ENCODE measurements at regions not wholly inside any gene's neighbourhood (a gene's known extent, or its start where the extent isn't known, plus 50 kb on each side); places are given as distances from the start of the nearest gene placed in this dataset.

DNA sequence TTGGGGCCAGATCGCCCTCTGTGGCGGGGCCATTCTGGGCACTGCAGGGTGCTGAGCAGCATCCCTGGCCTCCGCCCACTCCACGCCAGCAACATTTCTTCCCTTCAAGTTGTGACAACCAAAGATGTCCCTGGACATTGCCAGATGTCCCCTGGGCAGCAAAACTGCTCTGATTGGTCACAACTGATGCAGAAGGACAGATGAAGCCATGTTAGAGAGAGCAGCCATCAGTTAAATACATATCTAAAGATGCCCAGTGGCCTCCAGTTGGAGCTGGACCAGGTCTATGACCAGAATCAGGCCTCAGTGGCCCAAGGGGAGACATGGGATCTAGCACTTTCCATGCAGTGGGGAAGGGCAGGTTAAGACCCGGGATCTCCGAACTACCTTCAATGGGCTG lies 125.7 kb downstream of the PTPRS start:
- no peak for DNase-seq

- no peak for DNase-seq
These were observed 126.2 kb downstream of the PTPRS start for GRCh38 chr19:5214371-5214770.

- DNase-seq, result no peak
These were observed 126.9 kb downstream of the PTPRS start for GRCh38 chr19:5213667-5214066.

DNA sequence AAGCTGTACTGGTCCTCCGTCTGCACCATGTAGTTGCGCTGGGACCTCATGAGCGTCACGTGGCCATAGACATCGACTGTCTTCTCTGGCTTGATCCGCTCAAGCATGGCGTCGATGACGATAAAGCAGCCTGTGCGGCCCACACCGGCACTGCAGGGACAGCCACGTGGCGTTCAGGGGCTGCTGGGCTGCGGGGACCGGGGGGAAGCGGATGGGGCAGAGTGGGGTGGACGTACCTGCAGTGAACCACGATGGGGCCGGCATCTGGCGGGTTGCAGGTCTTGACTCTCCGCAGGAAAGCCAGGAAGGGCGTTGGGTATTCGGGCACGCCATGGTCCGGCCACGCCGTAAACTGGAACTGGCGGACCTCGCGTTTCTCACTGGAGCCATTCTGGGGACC lies 128.5 kb downstream of the PTPRS start:
- DNase-seq, result no peak

GRCh38 chr19:5211217-5211822 lies 129.3 kb downstream of the PTPRS start:
- DNase-seq, result no peak

- DNase-seq, result no peak
These were observed 130.1 kb downstream of the PTPRS start for GRCh38 chr19:5210556-5210955.

DNA sequence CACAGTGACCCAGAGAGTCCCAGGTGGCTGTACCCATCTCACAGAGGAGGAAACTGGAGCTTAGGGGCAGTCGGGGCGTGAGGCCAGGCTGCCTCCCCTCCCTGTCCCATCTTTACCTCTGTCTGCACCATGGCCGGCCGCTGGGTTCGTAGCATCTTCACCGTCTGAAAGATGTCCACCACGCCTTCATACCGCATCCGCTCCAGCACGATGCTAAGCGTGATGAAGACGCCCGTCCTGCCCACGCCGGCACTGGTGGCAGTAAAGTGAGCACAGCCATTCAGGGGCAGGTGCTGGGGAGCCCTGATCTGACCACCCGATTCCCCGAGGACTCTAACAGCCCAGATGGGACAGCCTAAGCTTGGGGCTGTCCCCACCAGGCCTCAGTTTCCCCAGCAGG lies 132.8 kb downstream of the PTPRS start:
- DNase-seq, result no peak

- no peak for DNase-seq
These were observed 133.9 kb downstream of the PTPRS start for GRCh38 chr19:5206751-5207075.

- no peak for DNase-seq
These were observed 134.5 kb downstream of the PTPRS start for GRCh38 chr19:5205937-5206750.

GRCh38 chr19:5205381-5205780 lies 135.2 kb downstream of the PTPRS start:
- DNase-seq, result no peak

DNA sequence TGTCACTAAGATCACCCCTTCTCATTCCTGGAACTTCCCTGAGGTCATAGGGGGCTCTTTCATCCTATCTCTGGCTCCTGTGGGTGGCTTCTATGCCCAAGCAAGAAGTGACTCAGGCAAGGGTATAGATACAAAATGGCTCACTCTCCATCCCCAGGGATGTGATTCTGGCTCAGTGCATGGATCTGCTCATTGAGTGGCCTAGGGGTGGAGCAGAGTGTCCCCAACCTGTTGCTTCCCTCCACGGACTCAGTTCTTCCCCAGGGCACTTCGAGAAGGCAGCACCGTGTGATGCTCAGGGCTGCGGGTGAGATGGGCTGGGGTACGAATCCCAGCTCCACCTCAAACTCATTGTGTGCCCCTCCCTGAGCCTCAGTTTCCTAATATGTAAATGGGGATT lies 136.4 kb downstream of the PTPRS start:
- no peak for DNase-seq
